HG02973 (cell line): ENCODE measurements at regions not wholly inside any gene's neighbourhood (a gene's known extent, or its start where the extent isn't known, plus 50 kb on each side); places are given as distances from the start of the nearest gene placed in this dataset.

ENCODE experiments used
- ATAC-seq: cut with Tn5 transposase; IDR thresholded peaks from one replicate; pipeline ENCODE4 v1.9.1; 2021; ENCODE audit warnings: moderate library complexity; ENCODE audit not compliant: unreplicated experiment

DNA sequence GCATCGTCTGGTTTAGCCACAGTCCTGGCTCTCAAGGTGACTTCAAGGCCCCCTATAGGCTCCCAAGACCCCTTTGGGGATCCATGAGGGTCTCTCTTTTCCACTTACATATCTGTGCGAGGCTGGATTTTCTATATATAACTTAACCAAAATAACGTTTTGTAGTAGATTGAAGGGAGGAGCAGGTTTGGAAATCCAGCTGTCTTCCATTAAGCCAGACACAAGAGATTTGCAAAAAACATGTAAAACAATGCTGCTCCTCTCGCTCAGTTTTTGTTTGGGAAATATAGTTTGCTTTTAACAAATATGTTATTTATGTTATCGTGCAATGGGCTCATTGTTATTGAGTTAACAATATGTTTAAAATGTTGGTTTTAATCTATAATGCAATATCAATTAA, 811.2 kb downstream of the TYW1 start:
- no peak for ATAC-seq

DNA sequence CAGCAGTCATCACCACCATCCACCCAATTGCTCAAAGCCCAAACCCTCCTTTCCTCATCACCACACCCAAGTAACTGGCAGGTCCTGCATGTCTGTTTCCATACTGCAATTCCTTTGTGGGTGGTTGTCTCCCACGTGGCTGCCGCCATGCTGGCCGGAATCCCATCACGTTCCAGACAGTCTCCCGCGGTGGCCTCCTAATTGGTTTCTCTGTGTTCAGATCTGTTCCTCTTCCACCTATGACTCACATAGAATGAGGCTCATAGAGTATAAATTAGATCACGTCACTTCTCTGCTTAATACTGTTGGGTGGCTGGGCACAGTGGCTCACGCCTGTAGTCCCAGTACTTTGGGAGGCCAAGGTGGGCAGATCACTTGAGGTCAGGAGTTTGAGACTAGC, 813.0 kb downstream of the TYW1 start:
- ATAC-seq: no peak

GRCh38 chr7:67813621-67814292, 817.1 kb downstream of the TYW1 start:
- no peak for ATAC-seq

DNA sequence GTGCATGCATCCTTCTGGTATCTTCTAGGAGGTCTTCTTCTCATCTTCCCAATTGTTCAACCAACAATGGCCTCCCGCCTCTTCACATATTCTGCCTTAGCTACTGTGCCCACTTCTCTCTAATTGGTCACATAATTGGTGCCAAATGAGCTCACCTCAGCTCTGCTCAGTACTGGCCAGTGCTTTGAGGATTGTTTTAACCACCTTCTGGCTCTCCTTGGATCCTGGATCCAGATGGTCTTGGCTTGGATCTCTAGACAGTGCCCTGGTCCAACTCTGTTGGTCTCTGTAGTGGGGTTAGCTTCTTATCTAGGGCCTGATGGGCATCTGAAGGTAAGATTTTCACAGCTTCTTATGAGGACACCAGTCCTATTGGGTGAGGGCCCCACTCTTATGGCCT, 820.8 kb downstream of the TYW1 start:
- no peak for ATAC-seq

GRCh38 chr7:67821116-67821515, 824.5 kb downstream of the TYW1 start:
- no peak for ATAC-seq

DNA sequence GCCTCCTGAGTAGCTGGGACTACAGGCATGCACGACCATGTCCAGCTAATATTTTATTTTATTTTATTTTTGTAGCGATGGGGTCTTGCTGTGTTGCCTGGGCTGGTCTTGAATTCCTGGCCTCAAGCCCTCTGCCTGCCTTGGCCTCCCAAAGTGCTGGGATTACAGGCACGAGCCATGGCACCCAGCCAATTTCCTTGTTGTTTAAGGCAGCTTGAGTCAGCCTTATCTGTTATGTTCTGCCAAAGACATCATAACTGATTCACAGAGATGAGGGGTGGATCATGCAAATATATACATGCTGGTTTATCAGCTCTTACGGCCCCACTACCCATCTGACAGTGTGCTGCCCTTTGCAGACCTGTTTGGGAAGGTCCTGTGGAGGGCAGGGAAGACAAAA, 826.7 kb downstream of the TYW1 start:
- ATAC-seq: no peak

- no peak for ATAC-seq
These were observed 828.7 kb downstream of the TYW1 start for GRCh38 chr7:67825356-67825755.

- ATAC-seq: no peak
These were observed 845.3 kb downstream of the TYW1 start for GRCh38 chr7:67841896-67842295.

DNA sequence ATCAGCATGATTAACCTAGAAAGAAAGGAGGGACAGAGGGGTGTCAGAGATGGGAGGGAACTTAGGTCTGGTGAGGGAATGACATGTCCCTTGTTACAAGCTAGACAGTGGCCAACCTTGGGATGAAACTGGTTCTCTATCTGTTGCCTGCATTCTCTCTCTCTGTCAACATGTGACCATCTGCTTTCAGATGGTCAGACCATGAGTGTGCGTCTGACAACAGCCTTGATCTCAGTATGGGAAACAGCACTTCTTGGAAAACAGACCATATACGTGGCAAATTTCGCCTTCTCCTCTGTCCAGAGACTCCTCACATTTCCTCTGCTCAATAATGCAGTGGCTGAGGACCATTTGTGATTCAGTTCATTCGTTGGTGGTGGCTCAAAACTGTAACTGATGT, 845.9 kb downstream of the TYW1 start:
- ATAC-seq: no peak

DNA sequence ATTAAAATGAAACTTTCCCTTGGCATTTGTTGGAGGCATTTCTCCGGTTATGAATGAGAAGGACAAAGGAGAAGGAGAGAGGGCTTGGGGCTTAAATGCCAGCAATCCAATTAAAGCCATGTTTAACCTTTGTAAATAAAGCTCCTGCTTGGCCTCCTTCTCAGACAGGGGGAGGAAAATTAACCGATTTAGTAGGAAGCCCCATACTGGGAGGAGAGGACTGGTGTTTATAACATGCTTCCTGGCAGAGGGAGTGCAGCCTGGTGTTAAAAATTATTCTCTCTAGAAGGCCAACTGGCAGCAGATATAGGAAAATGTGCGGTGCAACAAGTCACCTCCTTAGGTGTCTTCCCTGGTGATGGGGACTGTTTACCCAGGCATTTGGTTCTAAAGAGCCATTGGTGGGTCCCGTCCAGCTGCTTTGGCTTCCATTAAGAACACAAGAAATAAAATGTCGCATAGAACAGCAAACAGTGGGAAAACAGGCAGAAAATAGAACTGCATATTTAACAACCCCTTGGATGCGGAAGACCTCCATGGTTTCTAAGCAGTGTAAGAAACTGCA, 846.5 kb downstream of the TYW1 start:
- no peak for ATAC-seq

DNA sequence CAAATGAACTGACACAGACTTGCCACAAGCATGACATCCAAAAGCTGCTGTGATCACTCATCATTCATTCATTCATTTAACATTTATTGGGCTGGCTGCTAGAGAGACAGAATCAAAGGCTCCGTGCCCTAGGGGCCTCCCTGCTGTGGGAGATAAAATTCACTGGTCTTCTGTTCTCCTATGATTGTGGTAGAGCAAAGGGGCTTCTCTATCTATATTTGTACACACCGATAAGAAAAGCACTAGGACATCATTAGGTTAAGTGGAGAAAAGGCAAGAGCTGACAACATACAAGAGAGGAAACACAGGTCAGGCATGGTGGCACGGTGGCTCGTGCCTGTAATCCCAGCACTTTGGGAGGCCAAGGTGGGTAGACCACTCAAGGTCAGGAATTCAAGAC, 847.0 kb downstream of the TYW1 start:
- ATAC-seq: no peak

GRCh38 chr7:67847092-67847787, 850.6 kb downstream of the TYW1 start:
- ATAC-seq: no peak

DNA sequence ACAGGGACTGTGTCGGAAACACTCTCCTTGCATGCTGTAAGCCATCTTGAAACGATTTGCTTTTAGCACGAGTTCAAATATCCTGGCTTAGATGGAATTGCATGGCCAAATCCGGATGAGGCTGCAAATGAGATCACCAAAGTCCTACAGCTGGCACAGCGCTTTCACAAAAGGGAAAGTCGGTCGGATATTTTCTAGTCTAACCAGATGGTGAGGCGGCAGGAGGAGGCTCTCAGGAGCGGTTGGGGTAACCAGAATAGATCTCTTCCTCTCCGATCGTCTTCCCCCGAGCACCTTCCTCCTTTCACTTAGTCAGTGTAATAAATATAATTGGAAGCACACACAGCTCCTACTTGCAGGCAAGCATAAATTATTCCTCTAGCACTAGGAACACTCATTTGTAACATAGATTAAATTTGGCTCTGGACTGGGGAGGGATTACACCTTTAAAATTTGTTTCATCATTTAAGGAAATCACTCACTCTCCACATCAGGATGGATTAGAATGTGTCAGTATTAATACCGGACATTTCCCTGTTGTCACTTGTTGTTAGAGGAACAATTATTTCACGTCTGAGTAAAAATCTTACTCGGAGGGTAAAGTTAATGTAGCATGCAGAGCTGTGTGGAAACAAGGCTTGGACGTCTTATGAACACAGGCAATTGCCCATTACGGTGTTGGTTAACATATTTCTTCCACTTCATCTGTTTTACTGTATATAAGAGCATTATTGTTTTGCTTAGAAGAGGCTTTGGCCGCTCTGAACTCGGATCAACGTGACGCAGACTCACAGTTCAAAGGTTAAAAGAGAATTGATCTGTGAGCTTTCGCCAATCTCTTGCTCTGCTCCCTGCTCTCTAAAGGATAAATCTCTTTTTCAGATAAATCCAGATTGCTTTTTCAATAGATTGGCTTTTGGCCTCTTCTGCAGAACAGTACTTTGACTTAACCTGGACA, 857.9 kb downstream of the TYW1 start:
- no peak for ATAC-seq

GRCh38 chr7:67855322-67855721, 858.7 kb downstream of the TYW1 start:
- ATAC-seq: no peak

DNA sequence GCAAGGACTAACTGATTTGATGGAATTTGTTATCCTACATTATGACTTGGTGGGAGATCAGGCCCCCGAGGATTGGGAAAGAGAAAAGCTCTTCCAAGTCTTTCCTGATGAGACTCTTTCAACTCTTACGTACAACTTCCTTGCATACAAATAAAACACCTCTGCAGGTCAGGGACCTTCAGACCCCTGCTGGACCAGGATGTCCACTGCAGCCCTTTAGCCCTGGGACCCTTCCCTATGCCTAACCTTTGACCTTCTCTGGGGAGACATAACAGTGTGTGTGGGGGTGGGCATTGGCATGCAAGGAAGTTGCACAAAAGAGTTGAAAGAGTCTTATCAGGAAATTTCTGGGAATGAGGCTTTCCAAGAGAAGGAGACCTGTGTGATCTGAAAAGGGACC, 859.4 kb downstream of the TYW1 start:
- ATAC-seq: no peak

DNA sequence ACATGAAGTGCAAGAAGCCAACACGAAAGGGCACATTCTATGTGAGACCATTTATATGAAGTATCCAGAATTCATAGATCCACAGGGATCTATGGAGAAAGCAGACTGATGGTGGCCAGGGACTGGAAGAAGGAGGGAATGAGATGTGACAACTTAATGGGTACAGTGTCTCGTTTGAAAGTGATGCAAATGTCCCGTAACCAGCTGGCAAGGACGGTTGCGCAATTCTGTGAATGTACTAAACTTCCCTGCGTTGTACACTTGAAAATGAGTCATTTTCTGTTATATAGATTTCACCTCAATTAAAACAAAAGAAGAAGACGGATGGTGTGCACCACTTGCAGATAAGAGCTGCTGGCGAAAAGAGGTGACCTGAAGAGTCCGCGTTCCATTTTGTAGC, 861.1 kb downstream of the TYW1 start:
- ATAC-seq: no peak

DNA sequence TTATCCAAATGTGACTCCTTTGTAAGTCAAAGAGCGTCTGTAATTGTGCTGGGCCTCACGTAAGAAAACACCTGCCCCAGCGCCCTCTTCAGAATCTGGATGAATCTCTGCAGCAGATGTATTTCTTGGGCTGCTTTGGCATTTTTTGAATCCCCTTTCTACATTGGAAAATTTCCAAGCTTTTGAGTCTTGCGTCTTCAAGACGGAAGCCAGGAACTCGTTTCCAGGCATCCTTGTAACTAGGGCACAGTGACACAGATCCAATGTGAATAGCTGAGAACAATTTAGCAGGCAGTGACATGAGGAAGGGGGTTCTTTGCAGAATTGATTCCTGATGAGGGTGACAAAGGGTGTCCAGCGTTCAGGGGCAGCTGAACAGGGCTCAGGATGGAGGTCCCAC, 862.3 kb downstream of the TYW1 start:
- ATAC-seq: no peak

DNA sequence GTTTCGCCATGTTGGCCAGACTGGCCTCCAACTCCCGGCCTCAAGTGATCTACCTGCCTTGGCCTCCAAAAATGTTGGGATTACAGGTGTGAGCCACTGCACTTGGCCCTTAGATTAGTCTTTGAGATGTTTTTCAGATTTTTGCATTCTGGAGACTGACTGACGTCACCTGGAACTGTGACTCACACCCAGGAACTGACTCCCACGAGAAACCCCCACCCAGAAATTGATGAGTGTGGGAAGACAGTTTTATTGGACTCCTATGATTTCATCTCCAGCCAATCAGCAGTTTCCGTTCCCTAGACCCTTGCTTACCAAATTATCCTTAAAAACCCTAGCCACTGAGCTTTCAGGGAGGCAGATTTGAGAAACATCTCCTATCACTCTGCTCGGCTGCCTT, 867.3 kb downstream of the TYW1 start:
- no peak for ATAC-seq

- ATAC-seq: no peak
These were observed 869.4 kb downstream of the TYW1 start for GRCh38 chr7:67866054-67866453.

DNA sequence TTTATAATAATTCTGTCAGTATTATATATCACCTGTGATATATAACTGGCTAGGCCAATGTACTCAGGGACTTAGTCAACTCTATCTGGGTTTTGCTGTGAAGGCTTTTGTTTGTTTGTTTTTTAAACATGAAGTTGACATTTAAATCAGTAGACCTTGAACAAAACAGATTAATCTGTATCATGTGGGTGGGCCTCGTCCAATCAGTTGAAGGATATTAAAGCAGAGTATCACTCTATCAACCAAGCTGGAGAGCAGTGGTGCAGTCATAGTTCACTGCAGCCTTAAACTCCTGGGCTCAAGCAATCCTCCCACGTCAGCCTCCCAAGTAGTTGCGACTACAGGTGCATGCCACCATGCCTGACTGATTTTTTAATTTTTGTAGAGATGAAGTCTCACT, 870.2 kb downstream of the TYW1 start:
- no peak for ATAC-seq

DNA sequence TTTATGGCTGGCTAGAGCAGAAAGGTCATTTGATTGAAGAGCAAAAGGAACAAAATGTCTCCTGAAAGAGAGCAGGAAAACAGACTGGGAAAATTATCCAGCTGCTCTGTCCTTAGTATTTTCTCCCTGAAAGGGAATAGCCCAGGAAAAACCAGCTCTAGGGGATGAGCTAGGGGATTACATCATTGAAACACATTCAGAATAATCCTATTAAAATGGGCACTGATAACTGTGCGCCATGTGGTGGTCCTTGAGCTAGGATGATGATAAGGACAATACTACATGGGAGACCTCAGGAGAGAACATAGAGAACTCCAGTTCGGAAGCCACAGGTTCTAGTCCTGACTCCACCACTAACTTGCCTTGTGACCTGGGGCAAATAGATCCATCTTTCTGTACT, 873.8 kb downstream of the TYW1 start:
- ATAC-seq: no peak
